GM12878 (cell line): ENCODE measurements at regions not wholly inside any gene's neighbourhood (a gene's known extent, or its start where the extent isn't known, plus 50 kb on each side); places are given as distances from the start of the nearest gene placed in this dataset.

Experiments
- EED ChIP-seq: sonication (generic); IDR thresholded peaks from 2 replicates; pipeline ENCODE4 v1.6.1; 2016; ENCODE audit warnings: antibody characterized with exemption, low read depth
- EZH2 ChIP-seq: IDR thresholded peaks from 2 replicates; pipeline ENCODE4 v1.6.1; 2012; ENCODE audit warnings: low read depth, mild to moderate bottlenecking, control low read depth, inconsistent platforms, low read length, borderline replicate concordance; ENCODE audit not compliant: control insufficient read depth
- JUND ChIP-seq: IDR thresholded peaks from 2 replicates; pipeline ENCODE4 v1.6.1; 2012; ENCODE audit warnings: low read depth, mild to moderate bottlenecking, low read length, improper control_type of control experiment, moderate library complexity
- NFIC ChIP-seq: IDR thresholded peaks from 2 replicates; pipeline ENCODE4 v1.6.1; 2012; ENCODE audit warnings: low read depth, mild to moderate bottlenecking, inconsistent platforms, low read length, moderate library complexity
- TF ChIP-seq, protein P1 (sequence below), 3 experiments: IDR thresholded peaks in 2 of 3; conservative IDR thresholded peaks in 1 of 3; 2 replicates each; pipeline ENCODE4 v1.5.1; 2011; ENCODE audit warnings: low read depth in 3 of 3, low read length in 3 of 3, mild to moderate bottlenecking in 3 of 3, control low read depth in 2 of 3, moderate library complexity in 2 of 3, inconsistent platforms in 1 of 3, mixed read lengths in 1 of 3; ENCODE audit not compliant: control insufficient read depth in 2 of 3, insufficient read depth in 1 of 3; ENCODE audit errors: extremely low read depth in 1 of 3

DNA sequence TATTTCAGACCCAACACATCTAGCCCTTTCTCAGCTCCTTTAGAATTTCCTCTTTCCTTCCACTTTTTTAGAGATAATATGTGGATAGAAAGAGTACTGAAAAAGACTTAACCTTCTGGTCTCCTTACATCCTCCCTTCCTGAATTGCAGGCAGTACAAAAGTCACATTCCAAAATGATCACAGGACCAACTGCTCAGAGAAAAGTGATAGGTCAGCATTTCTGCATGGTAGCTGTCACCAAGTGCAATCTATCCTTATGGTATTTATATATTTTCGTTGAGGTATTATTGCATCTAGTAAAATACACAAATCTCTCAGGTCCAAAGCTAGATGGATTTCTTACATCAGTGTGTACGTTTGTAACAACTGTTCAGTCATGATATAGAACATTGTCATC lies 427.5 kb downstream of the LPIN1 start:
- TF ChIP-seq EED (no peak), JUND (no peak), EZH2 (no peak), NFIC (no peak)
- TF ChIP-seq, protein P1, sequence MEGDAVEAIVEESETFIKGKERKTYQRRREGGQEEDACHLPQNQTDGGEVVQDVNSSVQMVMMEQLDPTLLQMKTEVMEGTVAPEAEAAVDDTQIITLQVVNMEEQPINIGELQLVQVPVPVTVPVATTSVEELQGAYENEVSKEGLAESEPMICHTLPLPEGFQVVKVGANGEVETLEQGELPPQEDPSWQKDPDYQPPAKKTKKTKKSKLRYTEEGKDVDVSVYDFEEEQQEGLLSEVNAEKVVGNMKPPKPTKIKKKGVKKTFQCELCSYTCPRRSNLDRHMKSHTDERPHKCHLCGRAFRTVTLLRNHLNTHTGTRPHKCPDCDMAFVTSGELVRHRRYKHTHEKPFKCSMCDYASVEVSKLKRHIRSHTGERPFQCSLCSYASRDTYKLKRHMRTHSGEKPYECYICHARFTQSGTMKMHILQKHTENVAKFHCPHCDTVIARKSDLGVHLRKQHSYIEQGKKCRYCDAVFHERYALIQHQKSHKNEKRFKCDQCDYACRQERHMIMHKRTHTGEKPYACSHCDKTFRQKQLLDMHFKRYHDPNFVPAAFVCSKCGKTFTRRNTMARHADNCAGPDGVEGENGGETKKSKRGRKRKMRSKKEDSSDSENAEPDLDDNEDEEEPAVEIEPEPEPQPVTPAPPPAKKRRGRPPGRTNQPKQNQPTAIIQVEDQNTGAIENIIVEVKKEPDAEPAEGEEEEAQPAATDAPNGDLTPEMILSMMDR (IDR thresholded peaks at IDR 0.05 in 2 of 3, conservative IDR thresholded peaks at IDR 0.05 in 1 of 3; ENCODE audit: control insufficient read depth in 2 of 3, extremely low read depth in 1 of 3, insufficient read depth in 1 of 3, low read depth in 3 of 3, low read length in 3 of 3): no peak
